SK-N-SH treated with all-trans-retinoic acid at 6 μM for 48 hours (cell line): ENCODE measurements at regions not wholly inside any gene's neighbourhood (a gene's known extent, or its start where the extent isn't known, plus 50 kb on each side); places are given as distances from the start of the nearest gene placed in this dataset.

ENCODE experiments used
- ARNTL ChIP-seq: fragments of 450-650 bp; formaldehyde crosslinking; IDR thresholded peaks from 2 replicates; pipeline ENCODE4 v1.5.0; 2020; ENCODE audit warnings: low read depth, mild to moderate bottlenecking, moderate library complexity, borderline replicate concordance
- RARB ChIP-seq: fragments of 250-450 bp; sonication (Bioruptor Pico); IDR thresholded peaks from 2 replicates; pipeline ENCODE4 v1.8.0; 2021; ENCODE audit warnings: mild to moderate bottlenecking, moderate library complexity
- TCF4 ChIP-seq: fragments of 250-450 bp; sonication (Bioruptor Pico); IDR thresholded peaks from 2 replicates; pipeline ENCODE4 v1.8.0; 2021; ENCODE audit warnings: mild to moderate bottlenecking, moderate library complexity, borderline replicate concordance
- TOX ChIP-seq: fragments of 250-450 bp; sonication (Bioruptor Pico); IDR thresholded peaks from 2 replicates; pipeline ENCODE4 v1.8.0; 2021; ENCODE audit warnings: mild to moderate bottlenecking, moderate library complexity, borderline replicate concordance
- ZFP3 ChIP-seq: fragments of 250-450 bp; sonication (Bioruptor Pico); IDR thresholded peaks from 2 replicates; pipeline ENCODE4 v1.5.0; 2020; ENCODE audit warnings: mild to moderate bottlenecking, moderate library complexity
- ZFP30 ChIP-seq: fragments of 450-650 bp; formaldehyde crosslinking; IDR thresholded peaks from 2 replicates; pipeline ENCODE4 v1.5.0; 2022; ENCODE audit warnings: mild to moderate bottlenecking, moderate library complexity
- ZNF565 ChIP-seq: fragments of 450-650 bp; formaldehyde crosslinking; conservative IDR thresholded peaks from 2 replicates; pipeline ENCODE4 v1.5.0; 2020; ENCODE audit warnings: low read depth, mild to moderate bottlenecking, moderate library complexity
- ZNF70 ChIP-seq: fragments of 450-650 bp; formaldehyde crosslinking; IDR thresholded peaks from 2 replicates; pipeline ENCODE4 v1.5.0; 2020; ENCODE audit warnings: mild to moderate bottlenecking, moderate library complexity
- ZNF8 ChIP-seq: fragments of 450-650 bp; formaldehyde crosslinking; IDR thresholded peaks from 2 replicates; pipeline ENCODE4 v1.5.0; 2020; ENCODE audit warnings: mild to moderate bottlenecking, moderate library complexity
- TF ChIP-seq, protein P1 (sequence below): fragments of 250-450 bp; sonication (Bioruptor Pico); IDR thresholded peaks from 2 replicates; pipeline ENCODE4 v1.5.1; 2021; ENCODE audit warnings: mild to moderate bottlenecking, moderate library complexity
- TF ChIP-seq, protein P2 (sequence below): fragments of 250-450 bp; sonication (Bioruptor Pico); IDR thresholded peaks from 2 replicates; pipeline ENCODE4 v1.5.0; 2020; ENCODE audit warnings: mild to moderate bottlenecking, moderate library complexity
- TF ChIP-seq, protein P3 (sequence below): fragments of 250-450 bp; sonication (Bioruptor Pico); IDR thresholded peaks from 2 replicates; pipeline ENCODE4 v1.8.0; 2020; ENCODE audit warnings: mild to moderate bottlenecking, moderate library complexity, borderline replicate concordance

DNA sequence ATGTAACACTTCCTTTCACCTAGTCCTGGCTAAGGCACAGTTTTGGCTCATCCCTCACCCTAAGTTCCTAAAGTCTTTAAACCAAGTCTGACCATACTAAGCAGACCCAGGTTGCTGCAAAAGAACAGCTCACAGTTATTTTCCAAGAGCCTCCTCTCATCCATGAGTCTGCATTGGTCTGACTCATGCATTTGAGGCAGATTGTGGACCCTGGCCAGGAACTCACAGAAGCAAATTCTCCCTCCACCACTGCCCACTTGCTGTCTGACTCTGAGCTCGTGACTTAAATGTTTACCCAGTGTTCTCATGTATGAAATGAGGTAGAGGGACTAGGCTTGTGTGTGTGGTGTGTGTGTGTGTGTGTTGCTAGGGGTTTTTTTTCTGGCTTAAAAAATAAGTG lies 1272.8 kb downstream of the TYW1 start:
- TF ChIP-seq ZFP3 (CRISPR knock-in tag) (no peak), ARNTL (CRISPR knock-in tag) (no peak), TOX (CRISPR knock-in tag) (no peak), ZNF70 (no peak), ZFP30 (CRISPR knock-in tag) (no peak), ZNF8 (CRISPR knock-in tag) (no peak), RARB (CRISPR knock-in tag) (no peak), TCF4 (CRISPR knock-in tag) (no peak), ZNF565 (CRISPR knock-in tag) (no peak)
- TF ChIP-seq, protein P1, sequence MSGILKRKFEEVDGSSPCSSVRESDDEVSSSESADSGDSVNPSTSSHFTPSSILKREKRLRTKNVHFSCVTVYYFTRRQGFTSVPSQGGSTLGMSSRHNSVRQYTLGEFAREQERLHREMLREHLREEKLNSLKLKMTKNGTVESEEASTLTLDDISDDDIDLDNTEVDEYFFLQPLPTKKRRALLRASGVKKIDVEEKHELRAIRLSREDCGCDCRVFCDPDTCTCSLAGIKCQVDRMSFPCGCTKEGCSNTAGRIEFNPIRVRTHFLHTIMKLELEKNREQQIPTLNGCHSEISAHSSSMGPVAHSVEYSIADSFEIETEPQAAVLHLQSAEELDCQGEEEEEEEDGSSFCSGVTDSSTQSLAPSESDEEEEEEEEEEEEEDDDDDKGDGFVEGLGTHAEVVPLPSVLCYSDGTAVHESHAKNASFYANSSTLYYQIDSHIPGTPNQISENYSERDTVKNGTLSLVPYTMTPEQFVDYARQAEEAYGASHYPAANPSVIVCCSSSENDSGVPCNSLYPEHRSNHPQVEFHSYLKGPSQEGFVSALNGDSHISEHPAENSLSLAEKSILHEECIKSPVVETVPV (CRISPR knock-in tag), result no peak
- TF ChIP-seq, protein P2, sequence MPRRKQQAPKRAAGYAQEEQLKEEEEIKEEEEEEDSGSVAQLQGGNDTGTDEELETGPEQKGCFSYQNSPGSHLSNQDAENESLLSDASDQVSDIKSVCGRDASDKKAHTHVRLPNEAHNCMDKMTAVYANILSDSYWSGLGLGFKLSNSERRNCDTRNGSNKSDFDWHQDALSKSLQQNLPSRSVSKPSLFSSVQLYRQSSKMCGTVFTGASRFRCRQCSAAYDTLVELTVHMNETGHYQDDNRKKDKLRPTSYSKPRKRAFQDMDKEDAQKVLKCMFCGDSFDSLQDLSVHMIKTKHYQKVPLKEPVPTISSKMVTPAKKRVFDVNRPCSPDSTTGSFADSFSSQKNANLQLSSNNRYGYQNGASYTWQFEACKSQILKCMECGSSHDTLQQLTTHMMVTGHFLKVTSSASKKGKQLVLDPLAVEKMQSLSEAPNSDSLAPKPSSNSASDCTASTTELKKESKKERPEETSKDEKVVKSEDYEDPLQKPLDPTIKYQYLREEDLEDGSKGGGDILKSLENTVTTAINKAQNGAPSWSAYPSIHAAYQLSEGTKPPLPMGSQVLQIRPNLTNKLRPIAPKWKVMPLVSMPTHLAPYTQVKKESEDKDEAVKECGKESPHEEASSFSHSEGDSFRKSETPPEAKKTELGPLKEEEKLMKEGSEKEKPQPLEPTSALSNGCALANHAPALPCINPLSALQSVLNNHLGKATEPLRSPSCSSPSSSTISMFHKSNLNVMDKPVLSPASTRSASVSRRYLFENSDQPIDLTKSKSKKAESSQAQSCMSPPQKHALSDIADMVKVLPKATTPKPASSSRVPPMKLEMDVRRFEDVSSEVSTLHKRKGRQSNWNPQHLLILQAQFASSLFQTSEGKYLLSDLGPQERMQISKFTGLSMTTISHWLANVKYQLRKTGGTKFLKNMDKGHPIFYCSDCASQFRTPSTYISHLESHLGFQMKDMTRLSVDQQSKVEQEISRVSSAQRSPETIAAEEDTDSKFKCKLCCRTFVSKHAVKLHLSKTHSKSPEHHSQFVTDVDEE (CRISPR knock-in tag), result no peak
- TF ChIP-seq, protein P3, sequence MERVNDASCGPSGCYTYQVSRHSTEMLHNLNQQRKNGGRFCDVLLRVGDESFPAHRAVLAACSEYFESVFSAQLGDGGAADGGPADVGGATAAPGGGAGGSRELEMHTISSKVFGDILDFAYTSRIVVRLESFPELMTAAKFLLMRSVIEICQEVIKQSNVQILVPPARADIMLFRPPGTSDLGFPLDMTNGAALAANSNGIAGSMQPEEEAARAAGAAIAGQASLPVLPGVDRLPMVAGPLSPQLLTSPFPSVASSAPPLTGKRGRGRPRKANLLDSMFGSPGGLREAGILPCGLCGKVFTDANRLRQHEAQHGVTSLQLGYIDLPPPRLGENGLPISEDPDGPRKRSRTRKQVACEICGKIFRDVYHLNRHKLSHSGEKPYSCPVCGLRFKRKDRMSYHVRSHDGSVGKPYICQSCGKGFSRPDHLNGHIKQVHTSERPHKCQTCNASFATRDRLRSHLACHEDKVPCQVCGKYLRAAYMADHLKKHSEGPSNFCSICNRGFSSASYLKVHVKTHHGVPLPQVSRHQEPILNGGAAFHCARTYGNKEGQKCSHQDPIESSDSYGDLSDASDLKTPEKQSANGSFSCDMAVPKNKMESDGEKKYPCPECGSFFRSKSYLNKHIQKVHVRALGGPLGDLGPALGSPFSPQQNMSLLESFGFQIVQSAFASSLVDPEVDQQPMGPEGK (CRISPR knock-in tag), result no peak
